GM13976 (cell line): ENCODE measurements at regions not wholly inside any gene's neighbourhood (a gene's known extent, or its start where the extent isn't known, plus 50 kb on each side); places are given as distances from the start of the nearest gene placed in this dataset.

Experiments used
- DNase-seq: peaks from one replicate; pipeline ENCODE4 v3.0.0; 2012; ENCODE audit warnings: low spot score
- in situ Hi-C: fragments of 300-500 bp; cut with MboI; formaldehyde crosslinking; loops from one replicate; pipeline ENCODE4 v1.12.0; 2022; ENCODE audit warnings: low sequenced_read_pairs, mixed read lengths, inconsistent platforms; ENCODE audit not compliant: unreplicated experiment
- TF ChIP-seq, protein P1 (sequence below): IDR thresholded peaks from 2 replicates; pipeline ENCODE4 v1.5.1; 2012; ENCODE audit warnings: borderline replicate concordance, mild to moderate bottlenecking; ENCODE audit not compliant: insufficient read depth; ENCODE audit errors: extremely low read depth, missing control alignments, control extremely low read depth

DNA sequence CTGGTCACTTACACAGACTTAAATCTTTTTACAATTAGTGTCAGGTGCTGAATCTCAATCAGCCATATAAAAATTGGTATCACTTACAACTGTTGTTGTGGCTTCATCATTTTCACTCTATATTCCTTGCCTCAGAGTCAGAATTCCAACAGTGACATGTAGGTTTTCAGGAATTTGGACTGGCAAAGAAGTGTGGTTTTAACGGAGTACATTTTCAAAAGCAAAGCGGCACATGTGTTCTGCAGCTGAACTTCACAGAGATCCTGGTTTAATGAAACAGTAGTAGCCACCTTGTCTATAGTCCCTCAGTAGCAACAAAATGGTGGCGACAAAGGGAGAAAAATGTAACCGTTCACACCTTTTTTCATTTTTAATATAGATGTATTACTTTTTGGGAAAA, 486.6 kb downstream of the FAT4 start:
- TF ChIP-seq, protein P1, sequence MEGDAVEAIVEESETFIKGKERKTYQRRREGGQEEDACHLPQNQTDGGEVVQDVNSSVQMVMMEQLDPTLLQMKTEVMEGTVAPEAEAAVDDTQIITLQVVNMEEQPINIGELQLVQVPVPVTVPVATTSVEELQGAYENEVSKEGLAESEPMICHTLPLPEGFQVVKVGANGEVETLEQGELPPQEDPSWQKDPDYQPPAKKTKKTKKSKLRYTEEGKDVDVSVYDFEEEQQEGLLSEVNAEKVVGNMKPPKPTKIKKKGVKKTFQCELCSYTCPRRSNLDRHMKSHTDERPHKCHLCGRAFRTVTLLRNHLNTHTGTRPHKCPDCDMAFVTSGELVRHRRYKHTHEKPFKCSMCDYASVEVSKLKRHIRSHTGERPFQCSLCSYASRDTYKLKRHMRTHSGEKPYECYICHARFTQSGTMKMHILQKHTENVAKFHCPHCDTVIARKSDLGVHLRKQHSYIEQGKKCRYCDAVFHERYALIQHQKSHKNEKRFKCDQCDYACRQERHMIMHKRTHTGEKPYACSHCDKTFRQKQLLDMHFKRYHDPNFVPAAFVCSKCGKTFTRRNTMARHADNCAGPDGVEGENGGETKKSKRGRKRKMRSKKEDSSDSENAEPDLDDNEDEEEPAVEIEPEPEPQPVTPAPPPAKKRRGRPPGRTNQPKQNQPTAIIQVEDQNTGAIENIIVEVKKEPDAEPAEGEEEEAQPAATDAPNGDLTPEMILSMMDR = no peak
- in situ Hi-C loops = no loop called here
- no peak for DNase-seq

DNA sequence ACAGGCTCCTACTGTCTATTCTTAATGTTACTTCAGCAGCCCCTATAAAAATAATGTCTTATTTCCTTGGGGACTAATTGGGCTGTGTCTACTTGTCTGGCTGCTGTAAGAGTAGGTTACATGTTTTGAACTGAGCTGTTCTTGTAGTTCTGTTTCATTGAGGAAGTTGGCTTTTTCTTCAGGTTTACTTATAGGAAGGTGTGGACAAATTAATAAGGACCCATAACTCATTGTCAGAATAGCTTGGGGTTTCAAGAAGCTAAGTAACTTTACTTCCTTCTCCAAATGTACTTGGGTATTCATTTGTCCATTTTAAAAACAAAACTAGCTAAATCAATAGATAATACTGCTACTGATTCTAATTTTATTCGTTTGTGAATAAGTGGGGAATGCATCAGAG, 487.2 kb downstream of the FAT4 start:
- in situ Hi-C loops = no loop called here
- TF ChIP-seq, protein P1 = no peak
- no peak for DNase-seq

DNA sequence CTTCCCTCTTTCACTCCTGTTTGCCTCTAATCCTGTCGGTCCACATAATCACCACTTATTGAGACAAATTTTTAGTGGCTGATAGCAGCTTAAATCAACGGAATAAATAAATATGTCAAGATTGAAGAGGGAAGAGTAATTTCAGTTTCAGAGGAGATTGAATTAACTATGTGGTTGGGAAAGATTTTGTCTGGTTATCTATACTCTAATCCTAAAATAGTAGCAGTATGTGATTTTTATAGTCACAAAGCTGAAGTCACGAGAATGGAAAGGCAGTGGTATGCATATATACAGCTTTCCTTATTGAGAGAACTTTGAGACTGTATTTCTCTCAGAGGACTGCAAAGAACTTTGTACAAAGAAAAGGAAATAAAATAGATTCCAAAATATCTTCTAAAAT, 493.3 kb downstream of the FAT4 start:
- in situ Hi-C loops = no loop called here
- TF ChIP-seq, protein P1 = no peak
- no peak for DNase-seq

DNA sequence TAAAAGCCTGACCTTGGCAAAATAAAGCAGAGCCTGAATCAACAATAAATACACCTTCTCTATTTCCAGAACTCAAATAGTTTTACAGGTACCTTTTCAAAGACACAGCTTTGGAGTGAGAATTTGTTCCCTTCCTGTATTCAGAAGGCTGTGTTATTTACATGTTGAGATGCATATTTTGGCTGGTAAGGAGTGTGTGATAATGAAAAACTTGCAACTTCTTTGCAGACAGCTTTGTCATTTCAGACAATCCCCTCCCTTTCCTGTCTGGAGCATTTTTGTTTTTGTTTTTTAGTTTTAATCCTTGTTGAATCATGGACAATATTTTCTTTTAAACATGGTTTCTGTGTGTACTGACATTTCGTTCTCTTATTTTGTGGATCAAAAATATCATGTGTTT, 493.8 kb downstream of the FAT4 start:
- in situ Hi-C loops = no loop called here
- no peak for DNase-seq
- TF ChIP-seq, protein P1 = no peak

DNA sequence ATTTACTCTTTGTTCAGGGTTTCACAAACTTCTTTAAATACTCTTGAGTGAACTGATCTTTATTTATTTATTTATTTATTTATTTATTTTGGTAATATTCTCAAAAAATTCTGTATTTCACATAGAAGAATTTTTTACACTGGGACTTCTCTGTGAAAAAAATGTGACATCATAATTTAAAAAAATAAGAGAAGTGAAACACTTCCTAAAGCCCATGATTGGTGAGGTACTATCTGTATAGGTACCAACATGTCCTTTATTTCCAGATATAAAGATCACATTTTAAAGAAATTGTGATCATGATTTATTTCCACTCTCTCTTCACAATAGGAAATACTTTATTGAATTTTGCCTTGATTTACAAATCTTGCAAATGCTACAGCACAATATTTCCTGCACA, 497.1 kb downstream of the FAT4 start:
- DNase-seq = no peak
- in situ Hi-C loops = no loop called here
- TF ChIP-seq, protein P1 = no peak

DNA sequence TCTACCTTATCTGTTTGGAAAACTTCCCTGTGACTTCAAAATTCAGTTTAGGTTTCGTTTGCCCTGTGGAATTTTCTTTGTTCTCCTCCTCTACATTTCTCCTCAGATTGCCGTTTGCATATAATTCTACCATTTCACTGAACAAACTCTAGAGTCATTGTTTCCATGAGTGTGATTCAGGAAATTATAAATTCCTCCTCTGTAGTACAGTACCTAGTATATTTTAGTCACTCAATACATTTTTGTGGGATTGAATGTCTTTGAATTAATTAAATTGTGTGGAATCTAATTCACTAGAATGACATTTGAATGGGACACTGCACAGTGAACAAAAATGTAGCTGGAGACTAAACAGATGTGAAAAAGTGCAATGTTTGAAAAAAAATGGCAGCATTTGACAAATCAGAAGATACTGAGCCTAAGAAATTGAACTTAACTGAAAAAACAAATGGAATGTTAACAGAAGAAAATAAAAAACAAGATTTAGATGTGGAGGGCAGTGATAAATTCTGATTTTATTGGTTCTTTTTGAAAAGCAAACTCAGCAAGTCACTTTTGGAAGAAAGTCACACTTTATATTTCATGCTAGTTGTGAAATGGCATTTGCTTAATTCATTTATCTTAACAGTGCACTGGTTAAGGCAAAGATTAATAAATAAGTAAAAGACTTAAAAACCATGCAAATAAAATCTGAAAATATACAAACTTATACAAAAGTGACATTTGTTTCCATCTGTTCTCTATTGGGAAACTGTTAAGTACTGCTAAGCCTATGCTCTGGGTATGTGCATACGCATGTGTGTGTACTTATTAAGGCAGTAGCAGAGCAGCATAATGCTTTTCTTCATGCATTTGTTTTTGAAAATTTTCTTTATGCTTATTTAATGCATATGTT, 512.3 kb downstream of the FAT4 start:
- in situ Hi-C loops = no loop called here
- TF ChIP-seq, protein P1 = no peak
- DNase-seq = no peak
